CD4-positive, alpha-beta T cell (primary cell): ENCODE measurements at regions not wholly inside any gene's neighbourhood (a gene's known extent, or its start where the extent isn't known, plus 50 kb on each side); places are given as distances from the start of the nearest gene placed in this dataset.

Experiments
- ATAC-seq: fragments of 200-7000 bp; cut with Tn5 transposase; one replicate; pipeline ENCODE4 v1.10.0; 2022; ENCODE audit warnings: mild to moderate bottlenecking; ENCODE audit not compliant: poor library complexity
- CTCF ChIA-PET: fragments of 350-600 bp; sonication (Branson Sonifier 250); formaldehyde crosslinking; loops from one replicate; lab custom pipeline; 2021; ENCODE audit warnings: antibody characterized with exemption, inconsistent platforms; lab: Charles Lee
- POLR2A ChIA-PET: fragments of 350-600 bp; sonication (Branson Sonifier 250); formaldehyde crosslinking; loops from one replicate; lab custom pipeline; 2021; ENCODE audit warnings: antibody characterized with exemption, inconsistent platforms; lab: Charles Lee
- DNase-seq, 14 experiments: peaks; one replicate each; pipeline ENCODE4 v3.0.0-alpha.2; 2013 to 2020; ENCODE audit warnings: mixed read lengths in 2 of 14
- H3K27ac ChIP-seq, 2 donors: one replicate each; pipeline versions ENCODE4 v1.5.1 to v1.7.0; 2013; ENCODE audit warnings: low read length in 2 of 2, low read depth in 1 of 2, mild to moderate bottlenecking in 1 of 2
- H3K27me3 ChIP-seq, 2 experiments: 1 replicate in 1 of 2; 2 replicates in 1 of 2; pipeline versions ENCODE4 v1.6.1 to v1.7.0; 2013; ENCODE audit warnings: low read length in 2 of 2, control low read depth in 1 of 2, mild to moderate bottlenecking in 1 of 2, moderate library complexity in 1 of 2; ENCODE audit not compliant: insufficient read depth in 2 of 2, control insufficient read depth in 1 of 2
- H3K36me3 ChIP-seq: one replicate; pipeline ENCODE4 v1.6.1; 2013; ENCODE audit warnings: low read length, control low read depth; ENCODE audit not compliant: insufficient read depth
- H3K4me1 ChIP-seq: one replicate; pipeline ENCODE4 v1.6.1; 2013; ENCODE audit warnings: low read length, control low read depth; ENCODE audit not compliant: insufficient read depth
- H3K4me3 ChIP-seq: one replicate; pipeline ENCODE4 v1.5.1; 2013; ENCODE audit warnings: mild to moderate bottlenecking, low read length, moderate library complexity
- H3K9me3 ChIP-seq, 2 experiments: 1 replicate in 1 of 2; 2 replicates in 1 of 2; pipeline versions ENCODE4 v1.6.1 to v1.7.0; 2013; ENCODE audit warnings: low read length in 2 of 2, mild to moderate bottlenecking in 2 of 2, control low read depth in 1 of 2, moderate library complexity in 1 of 2; ENCODE audit not compliant: control insufficient read depth in 1 of 2, insufficient read depth in 1 of 2
- H3K27ac Mint-ChIP-seq: one replicate; pipeline ENCODE4 v1.8.0; 2020; ENCODE audit warnings: mixed read lengths
- H3K27me3 Mint-ChIP-seq: one replicate; pipeline ENCODE4 v1.8.0; 2021; ENCODE audit warnings: mixed read lengths
- H3K36me3 Mint-ChIP-seq: one replicate; pipeline ENCODE4 v1.8.0; 2021; ENCODE audit warnings: low read depth, mixed read lengths
- H3K4me1 Mint-ChIP-seq: one replicate; pipeline ENCODE4 v1.8.0; 2021; ENCODE audit warnings: low read depth, mixed read lengths
- H3K4me3 Mint-ChIP-seq: one replicate; pipeline ENCODE4 v1.8.0; 2020; ENCODE audit warnings: mild to moderate bottlenecking, mixed read lengths
- H3K9me3 Mint-ChIP-seq: one replicate; pipeline ENCODE4 v1.8.0; 2020; ENCODE audit warnings: mixed read lengths
- CTCF ChIP-seq: fragments of 200-600 bp; IDR thresholded peaks from one replicate; pipeline ENCODE4 v1.8.0; 2022; ENCODE audit warnings: antibody characterized with exemption, mild to moderate bottlenecking
- intact Hi-C, 2 experiments: fragments of 100-400 bp; cut with DNase I in 1 of 2; cut with micrococcal nuclease in 1 of 2; formaldehyde crosslinking; loops; one replicate each; pipeline versions ENCODE4 v1.15.1 to v1.9.0; 2023 to 2025; cut with DNase I, micrococcal nuclease

- Histone ChIP-seq H3K9me3 (no peaks in the 10 kb centered on the region), H3K27me3 (no peaks in the 10 kb centered on the region), H3K36me3 (no peaks in the 10 kb centered on the region), H3K27ac (no peak overlapping the region), H3K4me3 (no peak overlapping the region), H3K4me1 (no peaks in the 10 kb centered on the region)
- H3K36me3 Mint-ChIP-seq: no peaks in the 10 kb centered on the region
- no peak overlapping the region for H3K4me3 Mint-ChIP-seq
- no peaks in the 10 kb centered on the region for H3K27me3 Mint-ChIP-seq
- no peaks in the 10 kb centered on the region for H3K9me3 Mint-ChIP-seq
- DNase-seq (no peak), ATAC-seq (no peak)
- no peak for TF ChIP-seq CTCF
- ChIA-PET POLR2A (no interaction called here), CTCF (no interaction called here)
- no peaks in the 10 kb centered on the region for H3K4me1 Mint-ChIP-seq
- H3K27ac Mint-ChIP-seq: no peak overlapping the region
- intact Hi-C loops: no loop called here
Observed at GRCh38 chr2:51760441-51760840, 728.5 kb upstream of the NRXN1 start.

DNA sequence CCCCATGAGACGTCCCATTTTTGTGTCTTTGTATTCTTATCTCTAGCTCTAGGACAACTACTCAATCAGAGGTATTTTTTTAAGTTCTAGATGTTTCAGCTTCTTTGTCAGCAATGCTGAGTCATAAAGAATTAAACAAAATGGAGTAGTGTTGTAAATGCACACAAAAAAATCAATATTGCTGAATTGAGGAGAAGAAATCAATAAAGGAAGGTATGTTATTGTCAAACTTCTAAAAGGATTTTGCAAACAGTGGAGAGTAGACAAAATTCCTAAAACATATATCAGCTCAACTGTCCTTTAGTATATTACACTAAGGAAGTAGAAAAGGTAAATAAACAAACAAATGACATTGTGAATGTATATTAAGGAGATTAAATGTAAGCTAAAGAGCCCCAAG is 726.1 kb upstream of the NRXN1 start:
- ChIA-PET POLR2A (no interaction called here), CTCF (no interaction called here)
- ATAC-seq: no peak
- no peak for TF ChIP-seq CTCF
- H3K27ac ChIP-seq: no peak overlapping the region
- no peaks in the 10 kb centered on the region for H3K4me1 ChIP-seq
- no peak overlapping the region for H3K4me3 ChIP-seq
- Mint-ChIP-seq H3K4me3 (no peak overlapping the region), H3K27ac (no peak overlapping the region), H3K27me3 (no peaks in the 10 kb centered on the region), H3K9me3 (no peaks in the 10 kb centered on the region), H3K36me3 (no peaks in the 10 kb centered on the region), H3K4me1 (no peaks in the 10 kb centered on the region)
- no peak for DNase-seq
- H3K9me3 ChIP-seq: no peaks in the 10 kb centered on the region
- intact Hi-C loops: no loop called here
- no peaks in the 10 kb centered on the region for H3K27me3 ChIP-seq
- H3K36me3 ChIP-seq: no peaks in the 10 kb centered on the region

DNA sequence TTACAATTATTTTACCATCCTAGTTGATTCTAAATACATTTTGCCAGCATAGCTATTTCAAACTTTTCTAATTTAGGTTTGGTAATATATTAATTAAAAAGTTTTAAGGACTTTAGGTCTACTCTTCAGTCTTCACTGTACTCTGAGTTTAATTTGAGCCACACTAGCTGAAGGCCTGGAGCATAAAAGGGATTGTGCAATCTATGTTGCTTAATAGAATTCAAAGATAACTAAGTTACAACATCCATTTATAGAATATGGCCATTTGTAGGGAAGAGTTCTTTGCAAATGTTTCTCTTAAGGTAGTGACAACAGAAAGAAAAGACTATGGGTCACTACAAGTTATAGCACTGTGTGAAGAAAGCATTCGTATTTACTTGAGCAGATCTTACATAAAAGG is 702.2 kb upstream of the NRXN1 start:
- CTCF ChIA-PET: no interaction called here
- no peak for TF ChIP-seq CTCF
- no peaks in the 10 kb centered on the region for H3K4me1 ChIP-seq
- no peaks in the 10 kb centered on the region for H3K27me3 ChIP-seq
- no peak overlapping the region for H3K4me3 Mint-ChIP-seq
- H3K9me3 ChIP-seq: peaks cover 0 to 5% of the 10 kb centered on the region in 2 experiments
- POLR2A ChIA-PET: no interaction called here
- H3K27me3 Mint-ChIP-seq: no peaks in the 10 kb centered on the region
- no peak for DNase-seq
- no peaks in the 10 kb centered on the region for H3K4me1 Mint-ChIP-seq
- H3K36me3 Mint-ChIP-seq: no peaks in the 10 kb centered on the region
- no peak overlapping the region for H3K27ac ChIP-seq
- H3K4me3 ChIP-seq: no peak overlapping the region
- H3K9me3 Mint-ChIP-seq: peaks cover 6% of the 10 kb centered on the region
- no peak overlapping the region for H3K27ac Mint-ChIP-seq
- no peak for ATAC-seq
- intact Hi-C loops: no loop called here
- no peaks in the 10 kb centered on the region for H3K36me3 ChIP-seq
